HS-27A (cell line): ENCODE measurements at regions not wholly inside any gene's neighbourhood (a gene's known extent, or its start where the extent isn't known, plus 50 kb on each side); places are given as distances from the start of the nearest gene placed in this dataset.
A peak's percentile ranks its signal among the peaks of the same experiment; 100 is the strongest.

Source experiments
- DNase-seq: peaks from one replicate; pipeline ENCODE4 v3.0.0-alpha.2; 2012; ENCODE audit warnings: low read depth, missing footprints

DNA sequence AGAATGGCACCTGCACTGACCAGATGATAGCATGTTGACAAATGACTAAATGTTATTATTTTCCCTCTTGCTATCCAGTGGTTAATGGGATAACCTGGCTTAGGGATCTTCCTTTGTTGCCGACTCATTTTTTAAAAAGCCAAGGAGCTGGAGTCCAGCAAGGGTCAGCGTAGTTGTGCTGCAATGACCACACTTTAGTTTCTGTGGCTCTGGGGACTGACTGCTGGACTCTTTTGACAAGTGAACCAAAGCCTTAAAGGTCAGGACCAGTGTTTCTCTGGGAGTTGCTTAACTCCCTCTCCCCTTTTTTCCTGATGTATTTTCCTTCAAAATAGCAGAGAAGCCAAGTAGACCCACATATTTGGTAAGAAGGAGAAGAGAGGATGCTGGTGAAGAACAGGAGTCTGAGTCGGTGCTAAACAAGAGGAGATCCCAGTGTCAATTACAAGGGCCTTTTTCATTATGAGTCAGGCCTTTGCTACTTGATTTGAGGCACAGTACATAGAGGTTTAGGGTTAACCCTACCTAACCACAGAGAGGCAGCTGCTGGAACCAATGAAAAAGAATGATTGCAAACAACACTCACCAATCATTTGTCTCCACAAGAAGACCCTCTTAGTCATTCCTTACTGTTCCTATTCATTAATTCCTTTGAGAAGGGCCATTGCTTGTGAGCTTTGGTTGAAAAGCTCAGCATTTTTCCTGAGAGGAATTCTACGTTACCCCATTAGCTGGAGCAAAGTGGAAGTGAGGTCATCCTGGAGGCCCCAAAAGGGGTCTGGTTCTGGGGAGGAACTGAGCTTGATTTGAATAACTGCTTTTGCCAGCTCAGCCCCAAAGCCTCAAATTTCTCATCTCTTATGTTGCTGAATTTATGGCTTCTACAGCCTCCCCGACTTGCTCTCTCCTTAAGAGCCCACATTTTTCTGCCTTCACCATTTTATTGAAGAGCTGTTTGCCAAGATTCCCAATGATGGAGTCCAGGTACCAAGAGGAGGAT is 137.6 kb upstream of the HNMT start:
- no peak for DNase-seq

DNA sequence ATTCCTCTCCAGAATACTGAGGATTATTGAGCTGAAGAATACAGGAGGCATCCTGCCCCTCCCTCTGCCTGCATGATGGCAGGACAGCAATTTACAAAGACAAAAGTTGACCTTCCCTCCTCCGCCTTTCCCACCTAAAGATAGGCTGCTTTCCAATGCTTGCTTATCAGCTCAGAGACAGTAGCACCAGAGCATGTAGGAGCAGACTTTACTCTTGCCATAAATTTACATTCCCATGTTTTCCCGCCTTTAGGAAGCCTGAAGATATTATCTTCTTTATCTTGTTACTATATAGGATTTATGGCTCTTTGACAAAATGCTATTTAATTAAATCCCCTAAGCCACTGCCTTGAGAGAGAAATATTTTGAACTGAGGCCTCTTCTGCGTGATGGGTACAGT is 135.6 kb upstream of the HNMT start:
- DNase-seq = no peak

DNA sequence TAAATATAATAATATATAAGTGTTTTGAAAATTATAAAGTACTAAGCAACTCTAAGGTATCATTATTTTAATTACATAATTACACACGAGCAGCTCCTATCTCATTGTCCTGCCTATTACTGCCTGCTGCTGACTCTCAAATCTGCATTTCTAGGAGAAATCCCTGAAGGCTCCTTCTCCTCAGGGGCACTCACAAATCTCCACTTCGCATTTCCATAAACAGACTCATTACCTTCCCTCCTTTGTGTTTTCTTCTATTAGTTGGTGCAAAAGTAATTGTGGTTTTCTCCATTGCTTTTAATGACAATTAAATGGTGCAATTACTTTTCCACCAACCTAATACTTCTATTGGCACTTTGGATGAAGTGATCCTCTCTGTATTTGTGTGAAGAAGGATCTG is 135.0 kb upstream of the HNMT start:
- DNase-seq = no peak

DNA sequence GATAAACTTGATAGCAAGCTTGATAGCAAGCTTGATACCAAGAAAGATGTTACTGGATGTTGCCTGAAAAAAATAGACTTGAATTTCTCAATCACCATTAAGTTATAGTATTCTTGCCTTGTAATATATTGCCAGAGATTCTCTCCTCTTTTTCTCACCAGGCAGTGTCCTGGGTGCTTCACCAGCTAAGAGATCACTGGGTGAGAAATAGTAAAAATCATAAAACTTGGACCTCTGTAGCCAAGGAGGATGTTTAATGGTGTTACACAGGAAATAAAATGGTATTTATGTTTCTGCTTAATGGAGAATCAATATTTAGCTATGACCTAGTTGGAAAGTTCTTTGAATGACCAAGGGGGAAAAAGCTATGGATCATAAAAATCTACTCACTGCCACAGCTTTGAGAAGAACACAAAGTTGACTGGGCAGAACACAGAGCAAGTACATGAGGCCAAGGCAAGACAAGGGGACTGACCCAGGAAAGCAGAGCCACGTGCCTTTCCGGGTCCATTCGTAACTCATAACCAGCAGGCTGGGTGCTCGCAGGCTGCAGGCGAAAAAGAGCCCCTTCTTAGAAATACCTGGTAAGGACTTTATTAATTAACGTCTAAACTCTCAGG is 129.4 kb upstream of the HNMT start:
- no peak for DNase-seq

DNA sequence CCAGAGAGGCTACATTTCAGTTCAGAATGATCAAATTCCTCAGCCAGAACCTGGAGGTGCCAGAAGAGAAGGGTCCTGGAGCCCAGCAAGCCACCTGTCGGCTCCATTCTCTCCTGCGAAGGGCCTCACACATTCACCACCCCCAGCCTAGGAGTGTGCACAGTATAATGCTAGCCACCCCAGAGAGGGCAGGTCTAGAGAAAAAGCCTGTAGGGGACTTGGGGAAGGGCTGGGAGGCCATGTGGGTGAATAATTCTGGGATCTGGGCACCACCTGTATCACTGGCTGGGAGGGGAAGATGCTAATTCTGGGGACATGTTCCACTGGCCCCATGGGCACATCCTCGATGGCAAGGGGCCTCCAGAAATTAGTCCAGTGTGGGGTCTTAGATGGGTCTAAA is 127.6 kb upstream of the HNMT start:
- DNase-seq = no peak

DNA sequence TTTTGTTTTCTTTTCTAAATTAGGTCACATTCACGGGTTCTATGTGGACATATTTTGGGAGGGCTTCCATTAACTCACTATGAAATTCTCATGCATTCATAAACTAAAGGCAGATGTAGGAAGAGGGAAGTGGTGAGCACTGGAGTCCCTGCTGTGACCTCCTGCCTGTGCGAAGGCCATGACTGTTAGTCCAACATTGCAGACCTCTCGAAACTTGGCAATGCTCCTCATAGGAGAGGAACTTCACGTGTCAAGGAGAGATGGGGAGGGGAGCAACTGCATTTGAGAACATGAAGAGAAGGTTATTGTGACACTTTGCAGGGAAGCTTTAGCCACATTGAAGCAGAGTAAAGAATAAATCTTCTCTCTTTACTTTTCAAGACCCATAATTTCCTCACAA is 126.4 kb upstream of the HNMT start:
- no peak for DNase-seq

DNA sequence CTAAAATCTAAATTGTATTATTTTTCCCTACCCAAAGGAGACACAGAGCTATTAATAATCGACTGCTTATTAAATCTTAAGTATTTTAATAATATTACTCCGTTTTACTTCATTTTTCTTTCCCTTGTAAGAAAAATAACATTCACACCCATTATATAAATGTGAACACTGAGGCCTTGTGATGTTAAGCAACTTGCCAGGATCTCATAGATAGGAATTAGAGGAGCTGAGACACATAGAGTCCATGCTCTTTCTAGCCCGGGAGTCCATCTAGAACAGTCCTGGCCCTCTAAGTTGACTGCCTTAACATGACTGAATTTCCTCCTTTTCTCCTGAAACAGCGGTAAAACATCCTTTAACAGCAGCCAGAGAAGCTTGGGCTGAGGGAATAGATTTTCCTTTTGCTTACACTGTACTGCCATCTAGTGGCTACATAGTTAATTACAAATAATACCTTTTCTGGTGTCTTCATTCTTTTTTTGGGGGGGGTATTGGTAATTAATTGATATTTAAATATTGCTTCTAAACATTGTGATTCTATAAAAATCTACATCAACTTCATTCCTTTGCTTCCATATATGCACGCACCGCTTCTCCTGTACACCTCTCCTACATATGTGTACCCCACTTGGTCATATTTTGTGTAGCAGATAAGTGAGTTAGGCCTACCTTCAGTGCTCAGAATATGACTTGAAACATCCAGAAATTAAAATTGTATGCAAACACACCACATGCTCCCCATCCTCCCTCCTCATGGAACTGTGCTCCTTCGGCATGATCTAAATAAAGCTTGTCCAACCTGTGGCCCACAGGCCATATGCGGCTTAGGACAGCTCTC is 125.8 kb upstream of the HNMT start:
- DNase-seq = no peak

DNA sequence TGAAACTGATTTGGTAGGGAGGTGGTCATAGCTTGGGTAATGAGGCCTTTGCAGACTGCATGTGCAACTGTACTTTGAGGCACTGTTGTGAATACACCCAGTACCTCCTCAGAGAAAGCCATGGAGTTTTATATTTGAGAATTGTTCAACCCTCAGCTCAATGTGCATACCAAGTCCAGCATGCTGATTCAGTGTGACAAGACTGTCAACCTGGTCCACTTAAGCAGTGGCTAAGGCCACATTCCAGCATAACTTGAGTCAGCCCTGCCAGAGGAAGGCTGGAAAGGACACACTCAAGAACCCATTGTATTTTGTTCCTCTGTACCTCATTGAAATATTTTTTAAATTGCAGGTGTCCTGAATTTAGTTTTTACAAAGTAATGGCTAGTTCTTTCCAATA is 121.8 kb upstream of the HNMT start:
- no peak for DNase-seq

DNA sequence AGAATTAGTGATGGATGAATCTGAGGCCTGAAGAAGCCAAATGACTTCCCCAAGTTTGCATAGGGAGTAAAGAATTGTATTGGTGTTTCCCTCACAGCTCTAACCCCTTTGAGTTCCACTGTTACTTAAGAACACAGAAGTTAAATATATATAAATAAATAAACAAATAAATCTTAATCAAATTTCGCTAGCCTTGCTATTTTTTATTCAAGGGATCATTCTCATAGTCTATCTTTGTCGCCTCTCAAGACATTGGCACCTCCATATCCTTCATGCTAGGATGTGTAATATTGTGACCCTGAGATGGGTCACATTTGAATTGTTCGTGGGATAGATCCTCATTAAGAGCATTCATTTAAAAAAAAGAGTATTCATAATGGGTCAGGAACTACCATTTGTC is 121.3 kb upstream of the HNMT start:
- no peak for DNase-seq

DNA sequence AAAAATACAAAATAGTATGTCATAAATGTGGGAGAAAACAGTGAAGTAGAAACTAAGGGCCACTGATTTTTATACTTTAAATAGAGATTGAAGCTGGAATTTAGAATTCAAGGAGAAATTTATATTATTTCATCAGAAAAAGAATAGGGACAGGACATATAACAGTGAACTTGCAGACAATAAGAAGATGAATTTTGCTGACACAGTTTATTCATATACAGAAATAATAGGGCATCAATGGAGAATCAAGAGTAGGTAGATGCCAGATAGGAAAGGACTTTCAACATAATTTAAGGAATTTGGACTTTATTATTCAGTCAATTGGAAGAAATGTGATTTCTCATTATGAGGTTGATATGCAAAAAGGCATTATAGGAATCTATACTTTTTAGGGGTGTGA is 118.9 kb upstream of the HNMT start:
- no peak for DNase-seq

DNA sequence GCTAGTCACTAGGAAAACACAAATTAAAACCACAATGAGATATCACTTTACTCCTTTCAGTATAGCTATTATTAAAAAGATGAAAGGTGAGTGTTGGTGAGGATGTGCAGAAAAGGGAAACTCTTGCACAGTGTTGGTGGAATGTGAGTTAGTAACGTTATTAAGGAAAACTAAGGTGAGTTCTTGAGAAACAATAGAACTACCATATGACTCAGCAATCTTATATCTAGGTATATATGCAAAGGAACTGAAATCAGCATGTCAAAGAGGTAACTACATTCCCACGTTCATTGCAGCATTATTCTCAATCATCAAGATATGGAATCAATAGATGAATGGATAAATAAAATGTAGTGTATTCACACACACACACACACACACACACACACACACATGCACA is 117.3 kb upstream of the HNMT start:
- DNase-seq = no peak

DNA sequence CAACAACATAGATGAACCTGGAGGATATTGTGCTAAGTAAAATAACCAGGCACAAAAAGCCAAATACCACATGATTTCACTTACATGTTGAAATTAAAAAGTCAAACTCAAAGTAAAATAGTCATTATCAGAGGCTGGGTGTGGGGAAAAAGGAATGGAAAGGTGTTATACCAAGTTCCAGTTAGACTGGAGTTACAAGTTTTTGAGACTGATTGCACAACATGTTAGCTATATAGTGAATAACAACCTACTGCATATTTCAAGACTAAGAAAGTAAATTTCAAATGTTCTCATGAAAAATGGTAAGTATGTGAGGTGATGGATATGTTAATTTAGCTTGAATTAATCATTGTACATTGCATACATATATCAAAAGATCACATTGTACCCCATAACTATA is 116.8 kb upstream of the HNMT start:
- DNase-seq = no peak

DNA sequence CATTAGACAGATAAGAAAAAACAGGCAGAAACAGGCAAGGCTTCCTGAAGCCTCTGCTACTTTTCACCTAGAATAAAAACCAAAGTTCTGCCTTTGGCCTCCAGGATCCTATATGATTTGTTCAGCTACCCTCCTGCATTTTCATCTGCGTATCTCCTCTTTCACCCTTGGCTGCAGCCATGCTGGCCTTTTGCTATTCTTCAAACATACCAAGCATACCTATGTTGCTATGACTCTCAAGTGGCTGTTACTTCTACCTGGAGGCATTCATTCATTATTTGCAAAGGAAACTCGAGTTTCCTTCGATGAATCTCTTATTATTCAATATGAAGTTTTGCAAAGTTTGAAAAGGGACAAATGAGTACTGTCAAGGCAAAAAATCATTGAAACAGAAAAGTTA is 106.4 kb upstream of the HNMT start:
- DNase-seq = no peak

DNA sequence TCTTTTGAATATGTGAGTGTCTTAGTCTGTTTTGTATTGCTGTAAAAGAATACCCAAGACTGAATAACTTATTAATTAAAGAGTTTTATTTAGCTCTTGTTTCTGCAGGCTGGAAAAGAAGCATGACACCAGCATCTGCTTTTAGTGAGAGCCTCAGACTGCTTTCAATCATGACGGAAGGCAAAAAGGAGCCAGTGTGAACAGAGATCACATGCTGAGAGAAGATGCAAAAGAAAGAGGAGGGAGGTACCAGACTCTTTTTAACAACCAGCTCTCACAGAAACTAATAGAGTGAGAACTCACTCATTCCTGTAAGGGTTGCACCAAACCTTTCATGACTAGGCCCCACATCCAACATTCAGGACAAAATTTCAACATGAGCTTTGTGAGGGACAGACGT is 101.6 kb upstream of the HNMT start:
- DNase-seq = no peak

DNA sequence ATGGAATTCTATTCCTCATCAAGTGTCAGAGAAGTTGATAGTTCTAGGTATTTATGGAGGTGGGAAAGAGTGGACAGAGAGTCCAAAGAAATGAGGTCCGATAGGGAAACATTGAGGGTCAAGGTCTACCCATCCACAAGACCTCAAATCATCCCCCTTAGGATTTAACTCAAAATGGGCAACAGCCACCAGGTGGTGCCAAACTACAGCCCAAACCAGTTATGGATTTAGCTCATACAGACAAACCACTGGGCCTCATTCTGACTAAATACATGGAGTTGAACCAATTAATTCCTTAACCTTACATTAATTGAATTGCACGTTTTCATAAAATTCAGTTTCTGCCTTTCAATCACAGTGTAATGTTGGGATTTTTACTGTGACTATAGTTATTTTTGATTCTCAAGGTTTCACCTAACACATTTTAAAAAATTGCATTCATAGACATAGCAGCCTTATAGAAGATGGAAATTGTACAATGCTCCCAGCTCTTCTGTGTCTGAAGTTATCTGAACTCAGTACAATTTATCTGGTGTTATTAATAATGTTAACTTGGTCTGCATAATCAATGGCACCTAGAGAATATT is 98.2 kb upstream of the HNMT start:
- peak; percentile 31 for DNase-seq

DNA sequence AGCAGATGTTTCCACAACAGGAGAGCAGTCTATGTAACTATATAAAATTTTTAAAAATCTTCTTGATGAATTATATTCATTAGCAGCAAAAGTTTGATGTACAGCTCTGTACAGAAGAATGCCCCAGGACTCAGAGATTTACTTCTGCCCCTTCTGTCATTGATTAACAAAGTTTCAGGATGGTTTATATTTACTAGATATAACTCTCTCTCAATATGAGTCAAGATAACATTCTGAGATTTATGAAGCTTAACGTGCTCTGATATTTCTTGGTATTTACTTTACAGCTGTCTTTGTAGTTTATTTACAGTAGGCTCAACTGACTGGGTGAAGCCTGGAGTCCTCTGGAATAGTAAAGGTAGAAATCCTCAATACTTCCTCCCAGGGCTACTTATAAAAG is 93.6 kb upstream of the HNMT start:
- DNase-seq = no peak

DNA sequence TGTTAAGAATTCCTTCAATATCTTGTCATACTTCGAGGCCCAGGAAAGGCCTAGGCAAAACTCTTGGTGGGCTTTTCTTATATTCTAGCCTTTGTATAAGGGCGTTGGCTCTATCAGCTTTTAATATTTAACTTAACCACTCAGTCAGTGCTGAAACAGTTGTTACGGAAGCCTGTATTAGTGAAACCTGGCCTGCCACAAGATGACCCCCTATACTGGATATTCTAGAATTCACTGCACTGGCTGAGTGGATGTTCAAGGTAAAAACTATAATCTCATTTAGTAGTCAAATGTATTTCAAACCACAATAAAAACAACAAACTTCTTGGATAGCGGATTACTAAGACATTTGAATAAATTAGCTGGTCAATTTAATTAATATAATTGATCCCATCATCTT is 91.7 kb upstream of the HNMT start:
- no peak for DNase-seq

DNA sequence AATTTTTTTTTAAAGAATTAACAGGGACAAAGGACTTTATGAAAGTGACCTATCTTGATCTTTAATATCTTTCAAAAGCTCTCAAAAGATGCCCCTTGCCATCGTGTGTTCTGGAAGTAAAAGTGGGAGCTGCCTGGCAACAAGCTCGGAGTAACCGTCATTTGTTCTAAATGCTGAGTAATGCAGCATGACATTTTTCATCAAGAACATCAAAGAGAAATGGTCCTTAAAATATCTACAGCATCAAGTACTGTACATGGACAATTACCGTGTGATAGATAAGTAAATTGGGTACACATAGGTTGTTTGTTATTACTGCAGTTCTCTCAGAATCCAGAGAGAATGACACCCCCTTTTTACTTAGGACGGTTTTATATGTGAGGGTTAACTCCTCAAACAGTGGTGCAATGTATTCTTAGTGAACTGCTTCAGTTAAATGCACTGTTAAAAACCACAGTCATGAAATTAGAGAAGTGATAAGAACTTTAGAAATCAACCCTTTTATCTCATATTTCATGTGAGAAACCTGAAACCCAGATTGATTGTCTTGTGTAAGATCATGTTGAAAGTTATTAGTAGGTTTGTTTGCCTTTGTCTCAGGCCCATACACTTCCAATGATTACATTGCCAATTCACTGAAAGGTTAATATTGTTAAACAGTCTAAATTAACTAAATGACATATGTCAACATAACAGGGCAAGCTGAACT is 90.6 kb upstream of the HNMT start:
- no peak for DNase-seq

DNA sequence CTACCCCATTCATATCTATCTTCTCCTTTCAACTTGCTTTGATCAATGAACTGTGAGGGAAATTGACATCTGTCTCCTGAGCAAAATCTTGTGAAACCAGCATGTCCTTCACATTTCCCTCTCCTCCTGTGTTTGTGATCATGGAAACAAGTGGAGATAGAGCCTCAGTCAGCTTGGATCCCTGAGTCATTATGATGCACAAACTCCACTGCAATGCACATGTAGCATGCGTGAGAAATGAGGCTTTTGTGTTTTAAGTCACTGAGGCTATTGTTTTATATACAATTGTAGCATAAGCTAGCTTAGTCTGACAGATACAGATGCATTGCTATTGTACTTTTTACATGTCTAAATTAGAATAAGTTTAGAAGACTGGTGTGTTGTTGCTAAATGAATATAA is 85.2 kb upstream of the HNMT start:
- no peak for DNase-seq

DNA sequence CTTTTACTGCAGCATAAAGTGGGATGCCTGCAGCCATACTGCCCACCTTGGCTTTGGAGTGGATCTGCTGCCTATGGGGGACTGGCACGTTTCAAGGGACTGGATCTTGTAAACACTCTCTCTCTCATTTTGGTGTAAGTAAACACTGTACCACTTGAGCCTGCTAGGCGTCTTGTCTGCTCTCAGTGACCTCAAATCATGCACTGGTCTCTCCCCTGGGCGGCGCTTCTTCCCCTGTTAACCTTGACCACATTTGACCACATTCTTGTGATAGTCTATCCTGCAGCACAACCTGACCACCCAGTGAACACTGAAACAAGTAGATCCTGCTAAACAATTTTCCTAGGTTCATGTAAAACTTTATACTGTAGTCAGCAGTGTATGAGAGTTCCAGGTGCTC is 82.6 kb upstream of the HNMT start:
- DNase-seq = no peak

DNA sequence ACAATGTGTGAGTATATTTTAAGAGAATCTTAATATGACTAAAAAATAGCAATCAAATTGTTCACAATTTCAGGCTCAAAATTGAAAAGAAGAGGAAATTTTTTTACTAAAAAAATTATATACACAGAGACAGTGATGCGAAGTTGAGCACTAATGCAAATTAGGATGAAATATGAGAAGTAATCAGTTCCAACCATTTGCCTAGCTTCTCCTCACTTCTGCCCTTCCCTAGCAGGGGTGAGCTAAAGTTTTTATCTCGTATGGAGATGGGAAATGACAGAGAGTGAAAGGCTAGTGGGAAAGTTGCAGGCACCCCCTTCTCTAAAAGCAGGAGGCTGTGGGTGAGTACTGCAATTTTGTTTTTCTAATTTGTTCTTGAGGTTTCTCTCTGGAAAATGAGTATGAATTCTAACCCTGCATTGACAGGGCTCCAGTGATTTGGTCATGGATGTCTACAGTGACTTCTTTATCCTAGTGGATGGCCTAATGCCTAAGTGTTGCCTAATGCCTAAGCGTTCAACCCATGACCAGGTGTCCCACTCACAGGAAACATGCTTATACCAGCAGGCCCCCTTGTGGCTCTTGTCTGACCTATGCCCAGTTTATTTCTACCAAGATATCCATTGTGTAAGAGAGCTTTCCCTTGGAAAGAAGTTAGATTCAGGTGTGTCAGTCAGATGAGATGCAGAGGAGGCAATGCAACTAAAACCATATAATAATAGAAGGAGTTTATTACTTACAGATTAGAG is 78.0 kb upstream of the HNMT start:
- DNase-seq = no peak
